ENCODE measurements at regions not wholly inside any gene's neighbourhood (a gene's known extent, or its start where the extent isn't known, plus 50 kb on each side); places are given as distances from the start of the nearest gene placed in this dataset.

DNA sequence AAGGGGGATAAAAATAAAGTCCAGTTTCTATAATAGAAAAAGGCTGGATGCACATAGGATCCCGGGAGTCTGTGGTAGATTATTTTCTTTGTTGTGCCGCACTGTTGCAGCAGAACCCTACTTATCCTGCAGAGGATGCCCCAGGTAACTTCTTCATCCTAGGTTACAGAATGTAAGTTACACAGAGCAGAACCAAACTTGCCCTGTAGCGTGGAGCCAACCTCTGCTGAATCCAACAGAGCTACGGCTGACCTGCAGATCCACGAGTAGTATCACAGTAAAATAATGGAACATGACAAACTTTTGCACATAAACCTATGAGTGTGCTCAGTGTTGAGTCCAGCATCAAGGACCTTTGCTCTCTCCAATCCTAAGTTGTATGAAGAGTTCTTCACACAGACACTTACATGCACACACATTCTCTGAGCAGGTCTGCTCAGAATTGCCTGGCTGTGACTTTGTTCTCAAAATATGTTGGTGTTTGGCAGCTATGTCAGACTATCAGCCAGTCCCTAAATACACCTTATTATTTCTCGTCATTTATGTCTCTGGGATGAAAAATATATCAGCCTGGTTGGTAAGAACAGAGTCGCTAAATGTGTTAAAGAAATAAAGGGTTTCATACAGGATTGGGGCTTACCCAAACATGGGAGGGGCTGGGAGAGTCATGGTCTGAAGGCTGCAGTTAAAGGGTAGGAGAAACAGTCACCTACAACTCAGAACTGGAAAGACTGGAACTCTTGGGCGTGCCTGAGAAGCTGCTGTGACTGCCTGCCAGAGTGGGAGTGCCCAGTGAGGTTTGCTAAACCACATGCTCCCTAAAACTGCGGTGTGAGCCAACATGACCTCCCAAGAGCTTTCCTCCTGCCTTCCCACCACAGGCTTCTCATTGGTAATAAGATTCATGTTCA, 165.1 kb upstream of the SLC24A3 start:
- WGBS (ENCODE audit: insufficient coverage, low coverage, missing lambda C conversion rate), result 0% methylated on average over 9 of the region's 9 CpGs
- no peaks in the 10 kb centered on the region for H3K9me3 ChIP-seq (replicated peaks; ENCODE audit: control insufficient read depth, insufficient read depth, low read depth, low read length)
- BruUV-seq (replicated peaks), result no TSS peak
- H3K36me3 ChIP-seq (ENCODE audit: control insufficient read depth, insufficient read depth, low read length), result no peaks in the 10 kb centered on the region
- no peak overlapping the region for H3K9ac ChIP-seq (ENCODE audit: insufficient read depth in 1 of 2, low read depth in 2 of 2, low read length in 2 of 2)
- TF ChIP-seq ZBTB8A (IDR thresholded peaks at IDR 0.05; ENCODE audit: partially characterized antibody) (no peak), SNIP1 (IDR thresholded peaks at IDR 0.05; ENCODE audit: low read depth) (no peak), THRA (IDR thresholded peaks at IDR 0.05) (no peak), ZNF408 (CRISPR knock-in tag; IDR thresholded peaks at IDR 0.05; ENCODE audit: low read depth) (no peak), NR2C2 (CRISPR knock-in tag; IDR thresholded peaks at IDR 0.05) (no peak), NR2C2 (tag; IDR thresholded peaks at IDR 0.05) (no peak), HES1 (IDR thresholded peaks at IDR 0.05; ENCODE audit: low read depth) (no peak), ZC3H4 (CRISPR knock-in tag; IDR thresholded peaks at IDR 0.05; ENCODE audit: borderline replicate concordance) (no peak), ZNF699 (CRISPR knock-in tag; IDR thresholded peaks at IDR 0.05; ENCODE audit: insufficient replicate concordance) (no peak), ETV6 (IDR thresholded peaks at IDR 0.05; ENCODE audit: borderline replicate concordance in 1 of 2, low read depth in 2 of 2, low read length in 1 of 2) (no peak), ETV6 (CRISPR knock-in tag; IDR thresholded peaks at IDR 0.05; ENCODE audit: borderline replicate concordance) (no peak), KDM1A (IDR thresholded peaks at IDR 0.05) (no peak)
- TF ChIP-seq, protein P1, sequence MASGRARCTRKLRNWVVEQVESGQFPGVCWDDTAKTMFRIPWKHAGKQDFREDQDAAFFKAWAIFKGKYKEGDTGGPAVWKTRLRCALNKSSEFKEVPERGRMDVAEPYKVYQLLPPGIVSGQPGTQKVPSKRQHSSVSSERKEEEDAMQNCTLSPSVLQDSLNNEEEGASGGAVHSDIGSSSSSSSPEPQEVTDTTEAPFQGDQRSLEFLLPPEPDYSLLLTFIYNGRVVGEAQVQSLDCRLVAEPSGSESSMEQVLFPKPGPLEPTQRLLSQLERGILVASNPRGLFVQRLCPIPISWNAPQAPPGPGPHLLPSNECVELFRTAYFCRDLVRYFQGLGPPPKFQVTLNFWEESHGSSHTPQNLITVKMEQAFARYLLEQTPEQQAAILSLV (tag; IDR thresholded peaks at IDR 0.05), result no peak
- ChIA-PET CTCF (ENCODE audit: low intra/inter-chr PET ratio) (no interaction called here), POLR2A (no interaction called here)
- DNase-seq (ENCODE audit: extremely low read depth in 1 of 4, low spot score in 3 of 4) (no peak), FAIRE-seq (no peak), ATAC-seq (no peak)
- no peaks in the 10 kb centered on the region for H3K79me2 ChIP-seq (ENCODE audit: control insufficient read depth, insufficient read depth, low read length)
- H3K4me1 ChIP-seq (replicated peaks in 1 of 2; ENCODE audit: control insufficient read depth in 2 of 2, insufficient read depth in 2 of 2, low read length in 2 of 2), result no peaks in the 10 kb centered on the region
- H3K4me2 ChIP-seq (ENCODE audit: insufficient read depth, low read length), result no peak overlapping the region
- intact Hi-C loops (cut with micrococcal nuclease) (no loop called here), in situ Hi-C loops (cut with MboI) (no loop called here)
- H4K20me1 ChIP-seq (replicated peaks; ENCODE audit: control insufficient read depth, insufficient read depth, low read length), result no peaks in the 10 kb centered on the region
- H2AFZ ChIP-seq (ENCODE audit: low read depth, low read length), result no peak overlapping the region
- H3K27me3 ChIP-seq (ENCODE audit: control insufficient read depth in 2 of 2, insufficient read depth in 2 of 2, low read length in 2 of 2), result no peaks in the 10 kb centered on the region
- H3K4me3 ChIP-seq, result no peak overlapping the region
- H3K9me1 ChIP-seq (ENCODE audit: control insufficient read depth, insufficient read depth, low read length), result no peaks in the 10 kb centered on the region
- no peak overlapping the region for H3K27ac ChIP-seq (ENCODE audit: extremely low read depth, low read depth, low read length)
